Fibroblast of skin of abdomen (primary cell): ENCODE measurements at regions not wholly inside any gene's neighbourhood (a gene's known extent, or its start where the extent isn't known, plus 50 kb on each side); places are given as distances from the start of the nearest gene placed in this dataset.
A peak's percentile ranks its signal among the peaks of the same experiment; 100 is the strongest.

Experiments used
- DNase-seq: peaks from one replicate; pipeline ENCODE4 v3.0.0-alpha.2; 2013

DNA sequence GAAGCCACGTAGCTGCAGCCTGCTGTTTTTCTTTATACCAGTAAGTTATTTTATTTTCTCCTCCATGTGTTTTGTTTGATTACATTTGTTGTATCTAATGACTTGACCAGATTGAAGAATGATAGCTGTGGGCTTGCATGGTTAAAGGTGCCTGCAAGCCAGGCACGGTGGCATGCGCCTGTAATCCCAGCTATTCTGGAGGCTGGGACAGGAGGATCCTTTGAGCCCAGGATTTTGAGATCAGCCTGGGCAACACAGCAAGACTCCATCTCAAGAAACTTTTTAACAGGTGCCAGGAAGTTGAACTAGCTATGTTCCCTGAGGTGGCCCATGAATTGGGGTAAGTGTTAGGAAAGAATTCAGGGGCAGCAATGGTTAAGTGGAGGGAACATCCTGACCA, 179.4 kb downstream of the IRS1 start:
- no peak for DNase-seq

DNA sequence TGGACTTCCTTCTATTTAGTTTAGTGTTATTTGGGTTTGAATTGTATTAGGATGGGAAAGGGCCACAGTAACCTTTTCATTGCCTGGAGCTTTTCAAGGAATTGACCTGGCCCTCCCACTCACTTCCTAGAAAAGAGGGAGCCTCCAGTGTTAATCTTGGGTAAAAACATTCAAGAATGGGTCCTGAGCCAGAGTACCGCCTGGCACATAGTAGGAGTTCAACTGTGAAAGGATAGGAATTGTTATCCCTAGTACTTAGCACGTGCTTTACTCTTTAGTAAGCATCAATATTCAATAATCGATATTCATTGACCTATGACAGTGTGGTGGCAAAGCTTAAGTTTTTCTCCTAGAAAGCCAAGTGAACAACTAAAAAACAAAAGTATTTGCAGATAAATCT, 179.9 kb downstream of the IRS1 start:
- DNase-seq = no peak

DNA sequence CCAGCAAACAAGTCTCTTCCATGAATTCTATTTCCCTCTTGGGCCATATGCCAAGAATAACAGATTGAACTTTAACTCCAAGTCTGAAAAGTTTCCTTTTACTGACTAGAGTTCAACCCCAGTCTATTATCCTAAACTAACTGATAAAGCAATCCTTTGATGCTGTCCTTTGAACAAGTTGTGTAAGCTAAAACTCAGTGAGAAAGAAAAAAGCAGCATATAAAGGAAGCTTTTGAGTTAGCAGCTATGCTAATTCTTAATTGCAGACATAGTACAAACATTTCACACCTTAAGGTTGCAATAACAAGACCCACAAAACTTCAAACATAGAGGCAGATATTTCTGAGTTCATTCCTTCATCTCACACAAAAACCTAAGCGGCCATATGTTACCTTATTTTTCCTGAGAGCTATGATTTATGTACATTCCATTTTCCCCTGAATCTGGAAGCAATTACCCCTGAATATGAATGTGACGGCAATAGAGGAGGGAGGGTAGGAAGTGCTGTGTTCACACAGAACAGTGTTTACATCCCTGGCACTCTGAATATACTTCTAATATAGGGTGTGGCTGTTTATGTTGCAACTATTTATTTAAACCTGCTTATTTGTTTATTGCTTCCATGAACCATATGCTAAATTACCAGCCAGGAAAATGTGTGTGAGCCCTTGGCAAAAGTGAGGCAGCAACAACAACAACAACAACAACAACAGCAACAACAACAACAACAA, 180.6 kb downstream of the IRS1 start:
- DNase-seq = peak; percentile 94

DNA sequence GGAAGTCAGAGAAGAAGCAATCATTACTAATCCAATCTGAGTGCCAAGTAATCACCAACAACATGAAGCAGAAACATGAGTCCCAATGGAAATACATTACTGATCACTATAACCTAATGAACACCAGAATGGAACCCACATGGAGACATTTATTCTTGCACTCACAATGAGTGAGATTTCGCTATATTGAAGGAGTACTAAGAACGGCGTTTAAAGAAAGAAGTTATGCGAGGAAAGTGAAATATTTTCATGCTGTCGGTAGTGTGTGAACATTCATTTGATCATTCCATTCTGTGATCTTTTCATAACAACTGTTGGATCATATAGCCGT, 181.1 kb downstream of the IRS1 start:
- no peak for DNase-seq

DNA sequence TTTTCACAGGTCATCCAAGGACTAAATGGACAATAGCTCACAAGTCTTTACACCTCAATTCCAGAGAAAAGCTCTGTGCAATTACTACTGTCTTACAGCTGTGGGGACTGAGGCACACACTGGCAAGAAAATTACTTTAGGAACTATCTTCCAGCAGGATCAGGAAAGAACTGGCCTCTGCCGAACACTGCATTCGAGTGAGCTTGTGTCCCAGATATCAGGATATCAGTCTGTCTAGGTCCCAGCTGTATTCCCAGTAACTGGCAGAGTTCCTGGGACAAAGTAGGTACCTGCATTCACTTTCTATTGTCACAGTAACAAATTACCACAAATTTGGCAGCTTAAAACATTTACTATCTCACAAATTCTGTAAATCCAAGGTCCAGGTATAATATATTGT, 183.7 kb downstream of the IRS1 start:
- DNase-seq = no peak

DNA sequence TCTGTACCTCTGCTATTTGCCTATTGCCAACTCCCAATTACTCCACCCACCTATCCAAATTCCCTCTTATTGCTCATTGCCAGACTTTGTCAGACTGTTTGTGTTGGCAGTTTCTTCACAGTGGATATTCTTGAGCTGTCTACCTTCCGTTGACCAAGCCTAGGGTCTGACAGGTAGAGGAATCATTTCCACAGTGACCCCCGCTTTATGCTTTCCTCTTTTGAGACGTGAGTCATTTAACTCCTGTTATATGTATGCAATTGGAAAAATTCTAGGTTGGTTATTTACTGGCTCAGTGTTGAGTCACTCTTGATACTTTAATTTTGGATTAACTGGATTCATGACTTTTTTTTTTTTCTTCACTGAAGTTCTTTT, 187.7 kb downstream of the IRS1 start:
- peak; percentile 63 for DNase-seq

DNA sequence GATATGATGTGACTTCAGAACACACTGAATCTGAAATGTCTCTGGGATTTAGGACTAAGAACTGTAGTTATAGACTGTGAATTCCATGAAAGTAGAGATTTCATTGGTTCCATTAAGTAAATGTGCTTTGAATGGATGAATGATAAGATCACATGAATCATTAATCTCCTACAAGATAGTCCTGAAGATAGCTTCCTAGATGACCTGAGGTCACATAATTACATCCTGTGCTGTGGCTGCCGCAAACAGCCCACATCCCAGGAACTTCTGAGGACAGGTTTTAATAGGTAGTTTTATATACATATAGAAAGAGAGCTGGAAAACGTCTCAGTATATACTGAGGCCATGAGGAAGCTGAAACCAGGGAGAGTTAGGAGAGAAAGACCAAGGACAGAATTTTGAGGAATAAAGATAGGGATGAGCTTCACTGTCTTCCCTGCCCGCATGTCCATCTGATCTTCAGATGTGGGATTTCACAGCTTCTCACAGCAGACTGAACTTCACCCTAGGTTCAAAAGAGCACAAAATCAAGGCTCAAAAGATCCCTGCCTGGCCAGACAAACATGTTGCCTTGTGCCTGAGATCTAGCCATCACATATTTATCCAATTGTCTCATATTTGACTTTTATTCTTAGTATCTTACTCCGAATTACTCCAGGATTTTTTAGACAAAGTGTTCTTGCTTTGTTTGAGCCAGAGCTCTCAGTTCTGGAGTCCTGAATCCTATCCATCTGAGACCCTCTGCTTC, 188.2 kb downstream of the IRS1 start:
- DNase-seq = no peak

DNA sequence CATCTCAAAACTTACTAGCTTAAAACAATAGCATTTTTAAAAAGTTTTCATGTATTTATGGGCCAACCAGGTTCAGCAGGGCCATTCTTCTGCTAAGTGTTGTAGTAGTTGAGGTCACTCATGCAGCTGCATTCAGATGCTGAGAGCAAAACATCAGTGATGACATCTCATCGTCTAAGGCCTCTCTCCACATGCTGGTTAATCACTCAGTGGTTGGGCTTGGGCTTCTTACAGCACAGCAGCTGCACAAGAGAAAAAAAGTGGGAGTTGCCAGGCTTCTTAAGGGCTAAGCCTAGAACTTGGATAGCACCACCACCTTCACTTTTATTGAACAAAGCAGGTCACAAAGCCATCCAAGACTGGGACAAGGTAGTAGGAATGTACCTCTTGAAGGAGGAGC, 190.3 kb downstream of the IRS1 start:
- peak; percentile 91 for DNase-seq

DNA sequence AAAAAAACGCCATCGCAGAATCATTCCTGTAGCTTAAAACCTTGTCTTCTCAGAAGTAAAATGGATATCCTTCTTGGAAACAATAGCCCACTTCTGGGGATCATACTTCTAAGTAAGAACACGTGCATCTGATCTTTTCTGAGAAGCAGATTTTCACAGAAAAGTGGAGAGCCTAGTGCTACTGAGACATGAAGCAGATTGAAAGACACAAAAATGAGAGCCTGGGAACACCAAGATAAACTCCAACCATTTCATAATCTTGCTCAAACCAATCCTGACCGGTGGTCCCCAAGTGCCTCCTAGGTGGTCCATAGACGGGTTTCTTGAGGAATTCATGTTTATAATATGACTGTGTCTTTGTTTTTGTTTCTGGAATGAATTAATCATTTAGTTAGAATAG, 191.2 kb downstream of the IRS1 start:
- peak; percentile 51 for DNase-seq

DNA sequence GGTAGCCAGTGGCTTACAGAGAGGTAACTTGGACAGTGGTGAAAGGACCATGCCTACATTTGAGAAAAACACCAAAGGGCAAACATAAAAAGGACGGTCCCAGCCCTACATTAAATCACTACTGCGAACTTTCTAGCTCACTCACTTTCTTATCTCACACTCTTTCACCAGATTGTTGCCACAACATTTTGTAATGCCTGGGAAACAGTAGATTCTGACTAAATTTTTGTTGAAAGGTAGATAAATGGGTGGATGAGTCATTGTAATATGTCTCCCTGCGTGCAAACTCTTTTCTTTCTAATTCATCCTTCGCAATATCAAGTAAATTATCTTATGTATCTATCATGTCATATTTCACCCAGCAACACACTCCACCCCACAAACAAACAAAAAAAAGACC, 192.2 kb downstream of the IRS1 start:
- DNase-seq = peak; percentile 77

DNA sequence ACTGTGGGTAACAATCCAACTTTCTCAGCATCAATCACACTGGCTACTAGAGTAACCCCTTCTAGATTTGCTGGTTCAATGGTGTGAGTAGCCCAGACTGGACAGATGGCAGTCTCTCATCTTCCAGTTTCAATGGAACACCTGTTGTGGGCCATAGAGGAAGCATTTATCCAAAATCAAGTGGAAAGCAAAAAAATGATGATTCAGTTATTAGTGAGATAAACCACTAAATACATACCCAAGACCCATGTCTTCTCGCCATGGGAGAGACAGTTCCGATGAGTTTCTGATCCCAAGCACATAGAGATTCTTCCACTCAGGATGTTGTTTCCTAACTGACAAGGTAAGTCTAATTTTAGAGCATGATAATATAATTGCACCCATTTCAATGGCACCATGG, 194.0 kb downstream of the IRS1 start:
- DNase-seq = no peak

DNA sequence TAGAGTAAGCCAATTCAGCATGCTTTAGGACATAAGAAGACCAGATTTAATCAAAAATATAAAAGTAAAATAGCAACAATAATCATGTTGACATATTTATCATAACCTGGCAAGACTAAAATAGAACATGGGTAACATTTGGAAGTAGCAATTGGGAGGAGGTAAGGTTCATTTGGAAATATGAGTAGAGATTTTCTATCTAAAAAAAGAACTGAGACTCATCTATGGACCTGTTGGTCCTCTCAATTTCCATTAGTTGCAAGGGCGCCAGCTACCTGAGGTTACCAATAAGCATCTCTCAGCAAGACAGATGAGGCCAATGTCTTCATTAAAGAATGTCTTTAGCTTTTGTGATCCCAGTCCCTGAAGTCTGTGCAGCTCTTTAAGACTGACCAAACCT, 196.0 kb downstream of the IRS1 start:
- DNase-seq = no peak

DNA sequence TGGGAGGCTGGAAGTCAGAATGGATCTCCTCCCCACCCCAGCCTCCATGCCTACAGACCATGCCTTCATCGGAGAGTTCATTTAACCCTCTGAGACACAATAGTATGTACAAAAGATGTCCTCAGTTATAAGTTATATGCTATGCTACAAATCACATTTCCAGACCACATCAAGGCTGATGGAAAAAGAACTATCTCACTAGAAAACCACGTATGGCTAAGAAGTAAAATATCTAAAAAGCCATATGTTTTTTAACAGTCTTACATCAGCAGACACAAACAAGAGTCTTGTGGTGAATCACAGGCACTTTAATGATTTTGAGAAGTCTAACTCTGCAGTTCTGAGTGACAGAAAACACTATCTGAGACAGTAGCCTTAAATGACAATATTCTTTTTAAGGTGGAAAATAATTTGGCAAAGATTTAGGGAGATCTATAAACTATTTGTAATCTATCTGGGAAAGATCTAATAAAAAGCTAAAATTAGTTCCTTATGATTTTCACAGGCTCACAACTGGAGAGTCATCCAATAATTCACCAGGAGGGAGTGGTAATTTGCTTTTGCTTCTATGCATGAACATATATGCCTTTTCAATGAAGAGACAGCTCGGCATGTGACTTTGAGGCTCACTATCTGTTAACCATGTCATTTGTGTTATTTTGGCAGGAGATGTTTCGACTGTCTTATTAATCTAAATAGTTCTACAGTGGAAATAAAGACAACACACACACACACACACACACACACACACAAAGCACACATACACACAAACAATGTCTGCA, 197.5 kb downstream of the IRS1 start:
- DNase-seq = peak; percentile 89

DNA sequence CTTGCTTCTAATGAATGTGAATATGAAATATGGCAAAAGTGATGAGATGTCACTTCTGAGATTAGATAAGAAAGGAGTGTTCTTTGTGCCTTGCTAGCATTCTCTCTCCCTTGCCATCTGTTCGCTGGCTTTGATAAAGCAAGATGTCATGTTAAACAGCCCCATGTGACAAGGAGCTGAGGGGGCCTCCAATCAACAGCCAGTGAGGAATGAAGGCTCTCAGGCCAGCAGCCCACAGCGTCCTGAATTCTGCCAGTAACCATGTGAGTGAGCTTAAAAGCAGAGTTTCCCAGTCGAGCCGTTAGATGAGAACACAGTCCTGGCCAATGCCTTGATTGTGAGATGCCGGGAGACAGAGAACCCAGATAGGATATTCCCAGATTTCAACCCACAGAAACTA, 198.8 kb downstream of the IRS1 start:
- DNase-seq = no peak

DNA sequence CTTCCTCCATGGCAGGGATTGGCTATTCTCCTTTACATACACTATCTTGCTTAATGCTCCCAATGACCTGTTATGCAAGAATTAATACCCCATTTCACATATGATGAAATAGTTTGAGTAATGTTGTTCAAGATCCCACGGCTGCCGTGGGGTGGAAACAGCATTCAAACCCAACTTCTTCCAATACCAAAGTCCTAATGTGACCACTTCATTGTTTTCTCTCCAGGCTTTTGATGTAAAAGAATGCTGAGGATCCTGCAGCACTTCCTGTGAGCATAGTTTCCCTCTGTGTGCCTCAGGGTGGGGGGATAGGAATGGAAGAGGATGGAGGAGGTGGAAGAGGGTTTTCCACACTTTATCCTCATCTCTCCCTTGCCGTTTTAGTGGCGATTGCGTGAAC, 199.4 kb downstream of the IRS1 start:
- peak; percentile 81 for DNase-seq

DNA sequence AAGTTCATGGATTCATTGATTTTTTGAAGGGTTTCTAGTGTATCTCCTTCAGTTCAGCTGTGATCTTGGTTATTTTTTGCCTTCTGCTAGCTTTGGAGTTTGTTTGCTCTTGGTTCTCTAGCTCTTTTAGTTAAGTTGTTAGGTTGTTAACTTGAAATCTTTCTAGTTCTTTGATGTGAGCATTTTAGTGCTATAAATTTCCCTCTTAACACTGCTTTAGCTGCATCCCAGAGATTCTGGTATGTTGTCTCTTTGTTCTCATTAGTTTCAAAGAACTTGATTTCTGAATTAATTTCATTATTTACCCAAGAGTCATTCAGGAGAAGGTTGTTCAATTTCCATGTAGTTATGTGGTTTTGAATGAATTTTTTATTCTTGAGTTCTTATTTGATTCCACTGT, 210.6 kb downstream of the IRS1 start:
- no peak for DNase-seq

DNA sequence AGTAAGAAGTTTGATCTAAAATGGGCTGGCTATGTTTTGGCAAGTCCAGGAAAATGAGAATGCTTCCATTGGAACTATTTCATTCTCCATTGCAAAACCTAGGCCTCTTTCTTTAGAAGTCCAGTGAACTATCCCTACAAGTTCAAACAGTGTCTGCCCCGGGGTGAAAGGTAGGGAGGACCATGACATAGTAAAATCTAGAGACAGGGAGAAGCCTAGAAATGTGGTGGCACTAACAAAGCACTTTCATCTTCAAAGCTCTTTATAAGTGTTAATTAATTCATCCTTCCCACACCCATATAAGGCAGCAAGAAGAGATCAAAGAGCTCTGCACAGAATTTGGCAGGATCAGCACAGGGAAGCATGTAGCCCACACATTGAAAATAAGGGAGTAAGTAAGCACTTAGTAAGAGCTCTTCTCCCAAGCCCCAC, 214.5 kb downstream of the IRS1 start:
- DNase-seq = no peak

DNA sequence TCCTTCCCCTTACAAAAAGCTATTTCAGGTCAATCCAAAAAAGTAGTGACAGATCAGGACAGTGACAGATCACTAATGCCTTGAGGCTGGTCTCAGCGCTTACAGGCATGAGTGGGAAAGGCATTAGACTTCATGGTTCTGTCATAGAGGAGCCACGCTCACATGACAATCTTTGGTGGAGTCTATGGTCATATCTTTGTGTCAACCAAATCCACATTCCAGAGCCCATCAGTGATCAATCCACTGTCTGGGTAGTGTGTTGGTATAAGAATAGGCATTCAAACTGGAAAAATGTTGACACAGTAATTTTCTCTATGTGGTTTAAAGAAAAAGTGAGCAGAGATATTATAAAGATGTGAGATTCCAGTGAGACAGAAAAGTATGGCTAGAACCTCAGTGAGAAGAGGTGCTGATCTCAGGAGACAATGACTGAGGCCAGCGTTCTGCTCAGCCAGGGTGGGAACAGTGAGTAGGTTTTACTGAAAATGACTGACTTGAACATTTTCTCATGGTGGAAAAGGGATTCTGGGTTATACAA, 215.0 kb downstream of the IRS1 start:
- no peak for DNase-seq

DNA sequence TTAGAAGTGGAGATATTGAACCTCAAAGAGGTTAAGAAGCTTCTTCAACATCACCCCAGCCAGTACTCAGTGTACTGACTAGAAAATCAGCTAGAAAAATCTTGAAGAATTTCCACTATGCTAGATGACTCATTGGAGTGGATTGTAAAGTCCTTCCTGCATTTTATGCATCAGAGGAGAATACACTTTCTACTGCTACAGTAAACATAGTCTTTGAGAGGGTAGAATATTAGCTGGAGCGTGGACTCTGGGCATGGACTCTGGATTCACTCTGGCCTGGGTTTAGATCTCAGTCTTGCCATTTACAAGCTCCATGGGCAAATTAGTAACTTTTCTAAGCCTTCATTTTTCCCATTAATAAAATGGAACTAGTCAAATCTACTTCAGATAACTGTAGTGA, 215.9 kb downstream of the IRS1 start:
- DNase-seq = peak; percentile 90

DNA sequence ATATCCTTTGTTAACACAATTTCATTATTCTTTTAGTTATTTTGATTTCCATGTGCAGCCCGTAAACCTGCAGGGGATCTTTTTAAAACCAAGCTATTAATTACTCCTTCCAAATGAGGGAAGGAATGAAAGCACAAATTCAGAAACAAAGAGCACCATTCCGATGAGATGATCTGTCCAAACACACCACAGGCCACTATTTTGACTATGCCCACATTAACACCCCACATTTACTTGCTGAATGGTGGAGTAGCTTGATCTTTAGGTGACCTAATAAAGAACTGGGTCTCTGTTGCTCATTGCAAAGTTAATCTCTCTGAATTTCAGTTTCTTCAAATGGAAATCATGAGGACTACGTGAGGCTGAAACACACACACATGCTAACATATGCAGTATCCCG, 218.0 kb downstream of the IRS1 start:
- DNase-seq = peak; percentile 50

DNA sequence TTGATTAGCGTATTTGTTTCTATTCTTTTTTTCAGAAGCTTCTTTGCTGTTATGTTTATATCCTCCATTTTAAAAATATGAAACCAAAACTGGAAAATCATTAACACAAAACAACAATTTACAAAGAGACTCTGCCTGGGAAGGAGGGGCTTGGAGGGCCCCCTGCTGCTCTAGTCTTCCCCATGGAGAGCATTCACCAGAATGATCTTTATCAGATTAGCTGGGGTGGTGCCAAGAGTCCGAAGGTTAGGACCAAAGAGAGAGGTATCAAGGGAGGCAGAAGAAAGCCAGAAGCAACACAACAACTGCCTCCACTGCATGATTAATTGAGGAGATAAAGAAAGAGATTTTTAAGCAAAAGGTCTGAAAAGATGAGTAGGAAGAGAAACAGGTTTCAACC, 218.6 kb downstream of the IRS1 start:
- DNase-seq = no peak

DNA sequence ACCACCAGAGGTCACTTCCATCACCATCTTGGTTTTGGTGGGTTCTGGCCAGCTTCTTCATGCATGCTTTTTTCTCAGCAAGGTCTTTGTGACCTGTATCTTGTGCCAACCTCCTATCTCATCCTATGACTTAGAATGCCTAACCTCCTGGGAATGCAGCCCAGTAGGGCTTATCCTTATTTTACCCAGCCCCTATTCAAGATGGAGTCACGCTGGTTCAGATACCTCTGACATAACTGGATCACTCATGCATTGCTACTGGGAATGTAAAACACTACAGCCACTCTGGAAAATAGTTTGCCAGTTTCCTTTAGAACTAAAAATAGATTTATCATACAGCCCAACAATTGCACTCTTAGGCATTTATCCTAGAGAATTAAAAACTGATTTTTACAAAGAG, 219.2 kb downstream of the IRS1 start:
- no peak for DNase-seq

DNA sequence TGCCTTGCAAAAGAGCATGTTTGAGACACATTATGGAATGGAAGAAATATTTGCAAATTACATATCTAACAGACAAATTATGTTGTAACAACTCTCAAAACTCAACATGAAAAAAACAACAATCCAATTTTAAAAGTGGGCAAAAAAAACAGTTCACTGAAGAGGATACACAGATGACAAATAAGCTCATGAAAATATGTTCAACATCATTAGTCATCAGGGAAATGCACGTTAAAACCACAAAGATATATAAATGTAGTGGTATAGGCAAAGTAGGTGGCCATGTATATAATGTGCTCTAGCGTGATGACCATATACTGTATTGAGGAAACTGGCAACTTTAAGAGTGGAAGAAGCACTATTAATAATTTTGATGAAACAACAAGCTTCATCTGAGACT, 220.1 kb downstream of the IRS1 start:
- DNase-seq = peak; percentile 54

DNA sequence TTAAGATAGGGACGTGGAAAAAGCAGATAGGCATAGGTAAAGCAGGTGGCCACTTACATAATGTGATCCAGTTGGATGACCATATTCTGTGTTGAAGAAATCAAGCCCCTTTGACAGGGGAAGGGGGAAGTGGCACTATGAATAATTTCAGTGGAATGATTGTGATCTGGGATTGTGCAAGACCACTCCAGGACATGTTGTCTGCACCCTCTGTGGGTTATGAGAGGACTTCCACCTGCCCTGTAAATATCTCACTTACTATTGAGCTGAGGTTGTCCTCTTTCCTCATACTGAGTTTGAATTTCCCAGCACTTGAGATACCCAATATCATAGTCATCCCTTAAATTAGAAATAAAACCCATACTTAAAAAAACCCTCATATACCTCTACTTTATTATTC, 220.7 kb downstream of the IRS1 start:
- peak; percentile 61 for DNase-seq
